Right lobe of liver (tissue), 6 donors: ENCODE measurements at regions not wholly inside any gene's neighbourhood (a gene's known extent, or its start where the extent isn't known, plus 50 kb on each side); places are given as distances from the start of the nearest gene placed in this dataset.

Source experiments
- ATAC-seq, 4 donors: fragments of 200-7000 bp; cut with Tn5 transposase; one replicate each; pipeline ENCODE4 v1.9.1; 2020; ENCODE audit warnings: mild to moderate bottlenecking in 4 of 4, moderate library complexity in 4 of 4
- DNase-seq, 3 donors: peaks; one replicate each; pipeline ENCODE4 v3.0.0-alpha.2; 2020
- H3K27ac ChIP-seq, 3 donors: fragments of 200-600 bp; one replicate each; pipeline ENCODE4 v1.8.0; 2022
- H3K27me3 ChIP-seq, 2 donors: fragments of 200-600 bp; one replicate each; pipeline ENCODE4 v1.8.0; 2022
- H3K36me3 ChIP-seq, 4 donors: fragments of 200-600 bp; sonication (generic) in 1 of 4; one replicate each; pipeline versions ENCODE4 v1.5.1 to v1.8.0; 2017 to 2022; ENCODE audit warnings: control low read depth in 1 of 4
- H3K4me1 ChIP-seq, 4 donors: fragments of 200-600 bp; sonication (generic) in 1 of 4; one replicate each; pipeline versions ENCODE4 v1.5.1 to v1.8.0; 2017 to 2022; ENCODE audit warnings: control low read depth in 1 of 4
- H3K4me3 ChIP-seq, 3 donors: fragments of 200-600 bp; one replicate each; pipeline ENCODE4 v1.8.0; 2022
- H3K9me3 ChIP-seq, 4 donors: fragments of 200-600 bp; sonication (generic) in 1 of 4; one replicate each; pipeline versions ENCODE4 v1.5.1 to v1.8.0; 2017 to 2022; ENCODE audit warnings: control low read depth in 1 of 4
- POLR2A ChIP-seq: fragments of 450-650 bp; IDR thresholded peaks from one replicate; pipeline ENCODE4 v1.6.1; 2017; ENCODE audit warnings: antibody characterized with exemption, mild to moderate bottlenecking
- WGBS: methylation state at CpG from one replicate; pipeline ENCODE4 v1.1.6; 2018; ENCODE audit warnings: low coverage, low lambda C conversion rate; ENCODE audit not compliant: insufficient coverage; ENCODE audit errors: missing lambda C conversion rate; 5-methylcytosine and 5-hydroxymethylcytosine counted together
- intact Hi-C, 2 donors: fragments of 100-400 bp; cut with DNase I; formaldehyde crosslinking; loops; one replicate each; pipeline versions ENCODE4 v1.11.2 to v1.14.1; 2022
- TF ChIP-seq, protein P1 (sequence below), 4 donors: fragments of 200-600 bp in 3 of 4; fragments of 450-650 bp in 1 of 4; IDR thresholded peaks; one replicate each; pipeline versions ENCODE4 v1.5.1 to v1.8.0; 2016 to 2022; ENCODE audit warnings: antibody characterized with exemption in 4 of 4, mild to moderate bottlenecking in 2 of 4
- donor health status: DM: no; HTN: yes; CAD: no.
- donor health status: DM: no; HTN: no; CAD: no.
- donor health status: DM: no; HTN: no; CAD: no.
- donor health status: DM: no; HTN: yes; CAD: no.
- donor health status: DM: no; HTN: yes; CAD: no.

DNA sequence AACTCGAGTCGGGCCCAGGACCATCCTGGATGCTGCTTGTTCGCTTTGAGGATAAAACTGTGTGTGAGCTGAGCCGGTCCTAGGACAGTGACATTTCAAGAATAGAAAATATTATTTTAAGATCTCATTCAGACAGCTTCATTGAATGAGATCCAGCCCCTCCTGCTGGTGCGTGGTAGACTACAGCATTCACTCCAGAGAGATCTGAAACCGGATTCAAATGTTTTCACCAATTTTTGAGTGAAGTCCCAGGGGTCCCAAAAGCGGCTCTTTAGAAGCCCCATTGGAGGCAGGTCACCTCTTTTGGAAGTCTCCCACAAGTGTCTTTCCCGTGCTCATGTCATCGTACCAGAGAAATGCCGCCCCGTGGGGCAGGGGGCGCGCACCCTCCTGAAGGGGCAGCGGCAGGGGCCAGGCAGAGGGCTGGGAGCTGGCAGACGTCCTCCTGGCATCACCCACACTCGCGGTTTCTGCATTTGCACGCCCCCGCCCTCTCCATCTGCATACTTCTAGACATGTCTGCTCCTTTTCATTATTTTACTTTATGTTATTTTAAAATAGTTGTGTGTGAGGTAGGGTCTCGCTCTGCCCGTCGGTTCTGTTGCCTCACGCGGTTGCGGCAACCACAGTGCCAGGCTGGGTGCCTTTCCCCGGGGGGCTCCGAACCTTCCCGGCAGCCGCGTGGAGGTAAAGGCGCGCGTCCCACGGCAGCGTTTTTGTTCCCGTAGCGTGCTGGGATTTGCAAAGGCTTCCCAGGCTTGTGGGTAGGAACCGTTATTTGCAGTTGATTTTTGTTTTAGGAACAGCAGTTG is 52.3 kb upstream of the DPYSL4 start:
- DNase-seq (peak in 1 of 3 donors; percentile 6), ATAC-seq (no peak)
- Histone ChIP-seq H3K27ac (no peak overlapping the region), H3K4me1 (no peaks in the 10 kb centered on the region), H3K36me3 (no peaks in the 10 kb centered on the region), H3K27me3 (no peaks in the 10 kb centered on the region), H3K9me3 (no peaks in the 10 kb centered on the region), H3K4me3 (no peak overlapping the region)
- WGBS, result 72% methylated on average over 24 of the region's 38 CpGs
- intact Hi-C loops, result no loop called here
- TF ChIP-seq, protein P1, sequence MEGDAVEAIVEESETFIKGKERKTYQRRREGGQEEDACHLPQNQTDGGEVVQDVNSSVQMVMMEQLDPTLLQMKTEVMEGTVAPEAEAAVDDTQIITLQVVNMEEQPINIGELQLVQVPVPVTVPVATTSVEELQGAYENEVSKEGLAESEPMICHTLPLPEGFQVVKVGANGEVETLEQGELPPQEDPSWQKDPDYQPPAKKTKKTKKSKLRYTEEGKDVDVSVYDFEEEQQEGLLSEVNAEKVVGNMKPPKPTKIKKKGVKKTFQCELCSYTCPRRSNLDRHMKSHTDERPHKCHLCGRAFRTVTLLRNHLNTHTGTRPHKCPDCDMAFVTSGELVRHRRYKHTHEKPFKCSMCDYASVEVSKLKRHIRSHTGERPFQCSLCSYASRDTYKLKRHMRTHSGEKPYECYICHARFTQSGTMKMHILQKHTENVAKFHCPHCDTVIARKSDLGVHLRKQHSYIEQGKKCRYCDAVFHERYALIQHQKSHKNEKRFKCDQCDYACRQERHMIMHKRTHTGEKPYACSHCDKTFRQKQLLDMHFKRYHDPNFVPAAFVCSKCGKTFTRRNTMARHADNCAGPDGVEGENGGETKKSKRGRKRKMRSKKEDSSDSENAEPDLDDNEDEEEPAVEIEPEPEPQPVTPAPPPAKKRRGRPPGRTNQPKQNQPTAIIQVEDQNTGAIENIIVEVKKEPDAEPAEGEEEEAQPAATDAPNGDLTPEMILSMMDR (IDR thresholded peaks at IDR 0.05), result no peak
- no peak for TF ChIP-seq POLR2A

DNA sequence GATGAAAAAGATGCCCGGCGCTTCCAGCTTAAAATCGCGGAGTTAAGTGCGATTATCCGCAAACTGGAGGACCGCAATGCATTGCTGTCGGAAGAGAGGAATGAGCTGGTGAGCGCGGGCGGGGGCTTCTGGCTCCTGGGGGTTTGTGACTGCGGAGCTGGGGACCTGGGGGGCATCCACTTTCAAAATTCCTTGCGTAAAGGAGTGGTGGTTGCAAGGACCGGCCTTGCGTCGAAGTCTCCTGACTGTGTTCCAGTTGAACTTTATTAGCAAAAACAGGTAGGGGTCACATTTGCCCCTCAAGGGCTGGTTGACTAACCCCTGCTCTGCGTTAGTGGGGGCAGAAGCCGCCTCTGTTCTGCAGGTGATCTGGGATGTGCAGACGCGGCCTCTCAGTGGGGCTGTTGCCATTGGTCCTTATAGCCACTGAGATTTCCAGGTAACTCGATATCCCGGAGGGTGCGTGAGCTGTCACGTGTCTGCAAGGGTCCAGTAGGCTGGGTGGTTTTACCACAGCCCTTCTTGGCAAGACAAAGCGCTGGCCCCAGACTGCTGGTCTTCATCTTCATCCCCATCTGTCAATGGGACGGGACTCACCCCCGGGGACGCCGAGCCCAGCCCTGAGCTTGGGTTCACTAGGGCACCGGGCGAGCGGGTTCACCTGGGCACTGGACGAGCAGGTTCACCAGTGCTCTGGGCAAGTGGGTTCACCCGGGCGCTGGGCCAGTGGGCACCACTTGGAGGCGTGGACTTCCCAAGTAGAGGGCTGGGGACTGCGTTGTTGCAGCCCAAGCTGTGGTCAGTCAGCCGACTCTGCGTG is 51.5 kb upstream of the DPYSL4 start:
- ATAC-seq (no peak), DNase-seq (peak in 2 of 3 donors; percentile 16 to 54)
- no peaks in the 10 kb centered on the region for H3K27me3 ChIP-seq
- no peaks in the 10 kb centered on the region for H3K36me3 ChIP-seq
- no peaks in the 10 kb centered on the region for H3K9me3 ChIP-seq
- H3K27ac ChIP-seq, result no peak overlapping the region
- 89% methylated on average over 17 of the region's 39 CpGs for WGBS
- intact Hi-C loops, result no loop called here
- no peak for TF ChIP-seq POLR2A
- TF ChIP-seq, protein P1 (IDR thresholded peaks at IDR 0.05), result no peak
- H3K4me1 ChIP-seq, result no peaks in the 10 kb centered on the region
- H3K4me3 ChIP-seq, result no peak overlapping the region

DNA sequence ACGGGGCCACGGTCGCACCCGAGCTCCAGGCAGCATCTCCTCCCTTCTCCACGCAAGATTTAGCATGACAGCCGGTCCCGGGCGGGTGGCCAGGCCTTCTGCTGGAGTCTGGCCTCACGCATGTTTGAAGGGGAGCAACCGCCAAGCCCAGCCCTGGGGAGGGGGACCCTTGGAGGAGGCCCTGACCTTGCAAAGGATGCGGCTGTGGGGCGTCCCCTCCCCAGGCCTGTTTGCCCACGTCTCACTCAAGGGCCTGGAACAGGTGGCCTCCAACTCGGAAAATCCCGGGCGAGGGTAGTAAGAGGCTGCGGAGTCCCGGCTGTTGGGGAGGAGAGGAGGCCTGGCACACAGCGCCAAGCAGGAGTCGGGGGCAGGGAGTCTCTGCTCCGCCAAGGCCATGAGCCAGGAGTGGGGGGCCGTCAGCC is 50.6 kb upstream of the DPYSL4 start:
- intact Hi-C loops, result no loop called here
- TF ChIP-seq, protein P1 (IDR thresholded peaks at IDR 0.05), result no peak
- no peak for TF ChIP-seq POLR2A
- Histone ChIP-seq H3K27ac (no peak overlapping the region), H3K27me3 (no peaks in the 10 kb centered on the region), H3K4me3 (no peak overlapping the region), H3K36me3 (no peaks in the 10 kb centered on the region), H3K9me3 (no peaks in the 10 kb centered on the region), H3K4me1 (no peaks in the 10 kb centered on the region)
- WGBS, result 93% methylated on average over 4 of the region's 22 CpGs
- peak in 1 of 3 donors; percentile 54 for DNase-seq
- no peak for ATAC-seq

DNA sequence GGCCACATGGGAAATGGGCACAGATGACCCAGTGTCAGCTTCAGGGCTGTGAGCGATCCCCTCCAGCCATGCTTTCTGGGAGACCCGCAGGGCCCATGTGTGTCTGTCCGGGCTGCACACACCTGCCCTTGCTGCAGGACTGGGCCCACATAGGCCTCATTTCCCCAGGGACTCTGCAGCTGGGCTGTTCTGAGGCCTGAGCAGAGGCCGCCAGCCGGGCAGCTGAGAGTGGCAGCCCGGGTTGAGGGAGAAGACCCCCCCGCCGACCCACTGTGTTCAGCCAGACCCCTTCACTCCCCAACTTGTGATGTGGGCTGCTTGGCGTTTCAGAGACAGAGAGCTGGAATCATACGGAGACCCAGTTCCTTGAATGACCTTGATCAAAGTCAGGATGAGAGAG is 50.1 kb upstream of the DPYSL4 start:
- no peaks in the 10 kb centered on the region for H3K9me3 ChIP-seq
- 93% methylated on average over 3 of the region's 10 CpGs for WGBS
- DNase-seq (peak in 1 of 3 donors; percentile 39), ATAC-seq (no peak)
- TF ChIP-seq, protein P1 (IDR thresholded peaks at IDR 0.05), result no peak
- no peak for TF ChIP-seq POLR2A
- H3K36me3 ChIP-seq, result no peaks in the 10 kb centered on the region
- intact Hi-C loops, result no loop called here
- H3K4me3 ChIP-seq, result no peak overlapping the region
- no peak overlapping the region for H3K27ac ChIP-seq
- H3K27me3 ChIP-seq, result no peaks in the 10 kb centered on the region
- no peaks in the 10 kb centered on the region for H3K4me1 ChIP-seq
